Astrocyte of the cerebellum (primary cell): ENCODE measurements at regions not wholly inside any gene's neighbourhood (a gene's known extent, or its start where the extent isn't known, plus 50 kb on each side); places are given as distances from the start of the nearest gene placed in this dataset.

Experiments used
- DNase-seq: peaks from one replicate; pipeline ENCODE4 v3.0.0-alpha.2; 2011; ENCODE audit warnings: low read depth
- H3K4me3 ChIP-seq: 2 replicates; pipeline ENCODE4 v1.5.1; 2011; ENCODE audit warnings: mild to moderate bottlenecking, low read depth, low read length, moderate library complexity
- in situ Hi-C: cut with HindIII; loops from 2 replicates; pipeline ENCODE4 v1.10.0; 2017; ENCODE audit warnings: low sequenced_read_pairs
- TF ChIP-seq, protein P1 (sequence below): IDR thresholded peaks from 2 replicates; pipeline ENCODE4 v1.5.1; 2012; ENCODE audit warnings: low read length, low read depth, moderate library complexity, mild to moderate bottlenecking; ENCODE audit errors: missing control alignments

DNA sequence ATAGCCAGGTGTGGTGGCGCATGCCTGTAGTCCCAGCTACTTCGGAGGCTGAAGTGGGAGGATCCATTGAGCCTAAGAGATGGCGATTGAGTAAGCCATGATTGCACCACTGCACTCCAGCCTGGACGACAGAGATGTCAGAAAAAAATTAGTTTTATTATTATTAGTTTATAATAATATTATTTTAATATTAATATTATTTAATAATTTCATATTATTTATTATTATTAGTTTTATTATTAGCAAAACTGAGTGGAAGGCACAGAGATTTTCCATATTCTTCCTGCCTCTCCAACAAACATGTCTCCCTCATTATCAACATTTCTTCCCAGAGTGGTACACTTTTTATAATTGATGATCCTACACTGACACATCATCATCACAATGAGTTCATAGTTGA, 278.2 kb downstream of the SOX11 start:
- no peak overlapping the region for H3K4me3 ChIP-seq
- DNase-seq: no peak
- in situ Hi-C loops: no loop called here
- TF ChIP-seq, protein P1, sequence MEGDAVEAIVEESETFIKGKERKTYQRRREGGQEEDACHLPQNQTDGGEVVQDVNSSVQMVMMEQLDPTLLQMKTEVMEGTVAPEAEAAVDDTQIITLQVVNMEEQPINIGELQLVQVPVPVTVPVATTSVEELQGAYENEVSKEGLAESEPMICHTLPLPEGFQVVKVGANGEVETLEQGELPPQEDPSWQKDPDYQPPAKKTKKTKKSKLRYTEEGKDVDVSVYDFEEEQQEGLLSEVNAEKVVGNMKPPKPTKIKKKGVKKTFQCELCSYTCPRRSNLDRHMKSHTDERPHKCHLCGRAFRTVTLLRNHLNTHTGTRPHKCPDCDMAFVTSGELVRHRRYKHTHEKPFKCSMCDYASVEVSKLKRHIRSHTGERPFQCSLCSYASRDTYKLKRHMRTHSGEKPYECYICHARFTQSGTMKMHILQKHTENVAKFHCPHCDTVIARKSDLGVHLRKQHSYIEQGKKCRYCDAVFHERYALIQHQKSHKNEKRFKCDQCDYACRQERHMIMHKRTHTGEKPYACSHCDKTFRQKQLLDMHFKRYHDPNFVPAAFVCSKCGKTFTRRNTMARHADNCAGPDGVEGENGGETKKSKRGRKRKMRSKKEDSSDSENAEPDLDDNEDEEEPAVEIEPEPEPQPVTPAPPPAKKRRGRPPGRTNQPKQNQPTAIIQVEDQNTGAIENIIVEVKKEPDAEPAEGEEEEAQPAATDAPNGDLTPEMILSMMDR: no peak

DNA sequence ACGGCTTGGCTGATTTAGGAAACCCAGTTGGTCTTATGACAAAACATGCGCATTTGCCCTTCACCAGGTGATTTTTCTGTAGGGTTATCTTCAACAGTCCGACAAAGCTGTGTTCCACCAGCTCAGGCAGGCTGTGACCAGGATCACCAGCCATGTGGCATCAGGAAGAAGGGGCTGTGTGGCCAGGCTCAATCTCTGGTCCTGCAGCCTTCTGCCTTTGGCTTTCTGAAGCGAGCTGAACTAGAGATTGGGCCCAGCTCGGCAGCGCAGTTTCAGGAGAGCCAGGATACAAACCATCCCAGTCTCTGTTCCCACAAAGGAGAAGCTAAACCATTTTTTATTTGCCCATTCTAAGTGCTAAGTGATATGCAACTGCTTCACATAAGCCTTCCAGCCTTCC, 282.3 kb downstream of the SOX11 start:
- no peak overlapping the region for H3K4me3 ChIP-seq
- DNase-seq: no peak
- in situ Hi-C loops: no loop called here
- TF ChIP-seq, protein P1: no peak

DNA sequence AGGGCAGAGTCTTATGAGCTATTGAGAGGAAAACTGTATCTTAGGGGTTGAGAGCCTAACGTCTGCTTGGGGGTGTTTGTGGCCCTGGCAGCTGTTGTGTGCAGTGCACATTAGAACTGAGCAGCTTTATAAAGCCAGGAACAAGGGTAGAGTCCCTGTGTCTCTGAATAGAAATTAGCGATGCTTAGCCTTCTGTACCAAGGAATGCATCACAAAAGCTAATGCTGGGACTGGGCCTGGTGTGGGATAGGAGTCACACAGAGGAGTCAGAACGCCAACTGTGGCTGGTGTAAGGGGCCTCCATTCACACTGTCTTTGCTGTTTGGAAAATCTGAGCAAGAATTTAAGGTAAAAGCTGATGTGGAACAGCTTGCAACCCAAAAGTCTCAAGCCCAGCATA, 283.2 kb downstream of the SOX11 start:
- no peak for DNase-seq
- no peak overlapping the region for H3K4me3 ChIP-seq
- TF ChIP-seq, protein P1: no peak
- in situ Hi-C loops: no loop called here

DNA sequence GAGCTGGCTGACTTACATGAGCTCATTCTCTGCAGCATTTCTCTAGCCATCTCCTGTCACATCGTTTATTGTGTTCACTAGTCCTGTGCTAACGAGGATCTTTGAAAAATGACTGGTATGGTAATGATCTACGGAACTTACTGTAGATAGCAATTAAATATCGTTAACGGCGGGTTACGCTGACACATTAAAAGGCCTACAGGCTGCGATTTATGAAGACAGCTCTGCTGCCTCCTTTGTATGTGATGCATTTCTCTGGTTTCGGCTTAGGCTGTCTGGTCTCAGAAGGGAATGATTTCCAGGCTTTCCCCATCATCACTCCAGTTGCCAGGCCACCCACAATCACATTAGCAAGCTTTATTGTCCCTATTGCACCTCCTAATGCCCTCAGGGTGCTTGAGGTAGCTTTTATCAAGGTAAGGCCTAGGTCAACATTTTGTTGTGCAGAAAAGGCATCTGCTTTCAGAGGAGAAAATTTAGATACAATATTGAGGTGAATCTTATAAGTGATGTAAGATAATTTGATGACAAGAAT, 284.4 kb downstream of the SOX11 start:
- in situ Hi-C loops: no loop called here
- TF ChIP-seq, protein P1: no peak
- no peak overlapping the region for H3K4me3 ChIP-seq
- no peak for DNase-seq

DNA sequence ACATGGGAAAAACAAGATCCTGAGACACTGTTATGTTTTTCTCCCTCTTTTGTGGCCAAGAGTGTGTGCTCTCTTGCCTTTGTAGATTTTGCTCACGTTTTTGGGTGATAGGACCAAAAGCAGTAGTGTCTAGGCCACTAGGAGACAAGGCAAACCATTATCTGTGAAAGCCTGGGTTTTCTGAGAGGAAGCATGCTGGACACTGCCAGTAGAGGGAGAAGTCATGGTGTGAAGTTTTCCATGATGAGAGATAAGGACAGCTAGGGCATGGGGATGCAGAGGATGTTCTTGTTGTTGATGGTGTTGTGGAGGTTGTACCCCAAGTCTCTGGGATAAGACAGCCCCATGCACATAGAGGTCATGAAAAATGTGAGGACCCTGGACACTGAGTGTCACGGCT, 285.3 kb downstream of the SOX11 start:
- TF ChIP-seq, protein P1: peak; percentile 24
- in situ Hi-C loops: no loop called here
- H3K4me3 ChIP-seq: no peak overlapping the region
- DNase-seq: no peak

DNA sequence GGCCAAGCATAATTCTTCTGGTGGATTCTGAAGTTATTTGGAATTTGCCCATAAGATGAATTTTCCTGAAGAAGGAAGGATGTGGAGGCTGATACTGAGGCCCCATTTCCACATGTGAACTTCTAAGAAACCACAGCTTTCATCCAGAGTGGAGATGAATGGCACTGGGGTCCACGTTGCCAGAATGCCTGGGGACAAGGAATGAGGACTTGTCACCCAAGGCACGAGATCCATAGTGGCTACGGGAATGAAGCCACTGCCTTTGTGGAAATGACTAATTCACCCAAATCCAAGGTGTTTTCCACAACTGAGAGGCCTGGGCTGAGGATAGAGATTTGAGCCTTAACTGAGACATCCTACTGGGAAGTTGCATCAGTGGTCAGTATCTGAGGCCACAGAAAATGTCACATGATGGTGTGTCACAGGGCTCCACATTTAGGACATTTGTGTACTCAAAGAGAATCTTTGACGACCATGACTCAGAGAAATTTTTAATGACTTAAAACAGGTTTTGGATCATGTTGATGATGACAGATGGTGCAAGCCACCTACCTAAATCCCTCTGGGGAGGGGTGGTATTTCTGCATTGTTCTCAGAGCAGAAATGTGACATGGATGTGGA, 286.1 kb downstream of the SOX11 start:
- DNase-seq: no peak
- no peak overlapping the region for H3K4me3 ChIP-seq
- in situ Hi-C loops: no loop called here
- TF ChIP-seq, protein P1: no peak
